ENCODE measurements at regions not wholly inside any gene's neighbourhood (a gene's known extent, or its start where the extent isn't known, plus 50 kb on each side); places are given as distances from the start of the nearest gene placed in this dataset.
"Not testable (repeated sequence)": the region's sequence is repeated elsewhere in the genome, so short reads cannot be mapped to it uniquely, and the experiment has no call there.

GRCh38 chr5:167389537-167389936, 901.9 kb upstream of the WWC1 start:
- H3K4me1 ChIP-seq, result peaks cover 0 to 7% of the 10 kb centered on the region in 2 donors
- DNase-seq, result no peak
- no peak overlapping the region for H3K4me3 ChIP-seq (replicated peaks in 1 of 3)
- H3K27ac ChIP-seq, result no peak overlapping the region
- intact Hi-C loops (cut with DNase I), result no loop called here
- no peak for TF ChIP-seq POLR2A (IDR thresholded peaks at IDR 0.05)
- no peak for TF ChIP-seq CTCF (IDR thresholded peaks at IDR 0.05)
- no peaks in the 10 kb centered on the region for H3K36me3 ChIP-seq
- H3K9me3 ChIP-seq, result no peaks in the 10 kb centered on the region
- H3K27me3 ChIP-seq, result no peaks in the 10 kb centered on the region
- WGBS, 2 donors, result 63 to 71% methylated on average over 4 of the region's 4 CpGs

- H3K4me3 ChIP-seq (replicated peaks in 1 of 3); intact Hi-C loops (cut with DNase I); H3K36me3 ChIP-seq; H3K4me1 ChIP-seq; H3K27me3 ChIP-seq; H3K9me3 ChIP-seq: not testable (repeated sequence)
- peak overlapping the region in 1 of 3 donors; percentile 25 for H3K27ac ChIP-seq
- peak; percentile 75 to 77 for DNase-seq
- 25 to 34% methylated on average over 4 of the region's 4 CpGs for WGBS, 2 donors
These were observed 900.2 kb upstream of the WWC1 start for GRCh38 chr5:167391286-167391685.

GRCh38 chr5:167392240-167392639, 899.2 kb upstream of the WWC1 start:
- intact Hi-C loops (cut with DNase I), result no loop called here
- no peak overlapping the region for H3K4me3 ChIP-seq (replicated peaks in 1 of 3)
- H3K4me1 ChIP-seq, result peaks cover 0 to 7% of the 10 kb centered on the region in 2 donors
- DNase-seq, result peak in 1 of 2 donors; percentile 6
- 59% methylated on average over 5 of the region's 5 CpGs for WGBS, 2 donors
- no peaks in the 10 kb centered on the region for H3K27me3 ChIP-seq
- no peaks in the 10 kb centered on the region for H3K9me3 ChIP-seq
- H3K36me3 ChIP-seq, result no peaks in the 10 kb centered on the region
- peak overlapping the region in 1 of 3 donors; percentile 27 for H3K27ac ChIP-seq
- no peak for TF ChIP-seq CTCF (IDR thresholded peaks at IDR 0.05)
- TF ChIP-seq POLR2A (IDR thresholded peaks at IDR 0.05), result no peak

- H3K9me3 ChIP-seq, result no peaks in the 10 kb centered on the region
- DNase-seq, result no peak
- H3K27ac ChIP-seq, result no peak overlapping the region
- H3K36me3 ChIP-seq, result no peaks in the 10 kb centered on the region
- H3K4me1 ChIP-seq, result peaks cover 0 to 7% of the 10 kb centered on the region in 2 donors
- no peak overlapping the region for H3K4me3 ChIP-seq (replicated peaks in 1 of 3)
- intact Hi-C loops (cut with DNase I), result no loop called here
- no peaks in the 10 kb centered on the region for H3K27me3 ChIP-seq
- TF ChIP-seq POLR2A (IDR thresholded peaks at IDR 0.05) (no peak), CTCF (IDR thresholded peaks at IDR 0.05) (no peak)
These were observed 898.1 kb upstream of the WWC1 start for GRCh38 chr5:167393358-167393757.

GRCh38 chr5:167402671-167403070, 888.8 kb upstream of the WWC1 start:
- TF ChIP-seq CTCF (IDR thresholded peaks at IDR 0.05) (no peak), POLR2A (IDR thresholded peaks at IDR 0.05) (no peak)
- Histone ChIP-seq H3K9me3 (no peaks in the 10 kb centered on the region), H3K4me3 (replicated peaks in 1 of 3) (no peak overlapping the region), H3K4me1 (no peaks in the 10 kb centered on the region), H3K36me3 (no peaks in the 10 kb centered on the region), H3K27me3 (no peaks in the 10 kb centered on the region), H3K27ac (no peak overlapping the region)
- intact Hi-C loops (cut with DNase I), result no loop called here
- WGBS, 2 donors, result 79 to 82% methylated on average over 2 of the region's 2 CpGs
- DNase-seq, result no peak

GRCh38 chr5:167406513-167406912, 884.9 kb upstream of the WWC1 start:
- DNase-seq, result no peak
- no peak overlapping the region for H3K4me3 ChIP-seq (replicated peaks in 1 of 3)
- H3K36me3 ChIP-seq, result no peaks in the 10 kb centered on the region
- H3K27me3 ChIP-seq, result no peaks in the 10 kb centered on the region
- no peaks in the 10 kb centered on the region for H3K4me1 ChIP-seq
- intact Hi-C loops (cut with DNase I), result no loop called here
- H3K9me3 ChIP-seq, result no peaks in the 10 kb centered on the region
- TF ChIP-seq POLR2A (IDR thresholded peaks at IDR 0.05), result no peak
- no peak for TF ChIP-seq CTCF (IDR thresholded peaks at IDR 0.05)
- H3K27ac ChIP-seq, result no peak overlapping the region

All from thyroid gland (tissue), 4 donors.